Cardiac fibroblast (primary cell): ENCODE measurements at regions not wholly inside any gene's neighbourhood (a gene's known extent, or its start where the extent isn't known, plus 50 kb on each side); places are given as distances from the start of the nearest gene placed in this dataset.
"Not testable (repeated sequence)": the region's sequence is repeated elsewhere in the genome, so short reads cannot be mapped to it uniquely, and the experiment has no call there.

Experiments used
- DNase-seq, 2 donors: peaks; one replicate each; pipeline versions ENCODE4 v3.0.0 to v3.0.0-alpha.2; 2010; ENCODE audit warnings: low read depth in 2 of 2
- H3K4me3 ChIP-seq, 2 donors: replicated peaks in 1 of 2; 1 replicate in 1 of 2; 2 replicates in 1 of 2; pipeline ENCODE4 v1.5.1; 2011; ENCODE audit warnings: low read depth in 2 of 2, low read length in 2 of 2, mild to moderate bottlenecking in 2 of 2, moderate library complexity in 1 of 2
- CTCF ChIP-seq: IDR thresholded peaks from one replicate; pipeline ENCODE4 v1.5.1; 2011; ENCODE audit warnings: low read depth, mild to moderate bottlenecking, low read length, inconsistent platforms

DNA sequence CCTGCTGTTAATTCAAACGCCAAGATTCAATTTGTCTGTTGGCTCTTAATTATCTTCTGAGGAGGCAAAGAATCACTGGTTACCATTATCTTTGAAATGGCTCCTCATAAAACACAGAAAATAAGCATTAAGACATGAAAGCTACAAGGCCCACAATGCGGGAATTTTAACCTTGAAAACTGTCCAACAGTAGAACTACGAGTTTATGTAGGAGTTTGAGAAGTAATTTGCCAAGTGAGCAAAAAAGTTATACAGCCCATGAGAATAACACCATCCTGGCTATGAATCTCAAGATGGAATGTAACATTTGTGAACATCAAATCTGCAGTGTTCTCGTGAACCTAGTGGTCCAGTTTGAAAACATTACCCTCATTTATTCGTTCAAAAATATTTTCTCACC is 172.5 kb downstream of the ALDH1A2 start:
- no peak for TF ChIP-seq CTCF
- no peak for DNase-seq
- H3K4me3 ChIP-seq: no peak overlapping the region

DNA sequence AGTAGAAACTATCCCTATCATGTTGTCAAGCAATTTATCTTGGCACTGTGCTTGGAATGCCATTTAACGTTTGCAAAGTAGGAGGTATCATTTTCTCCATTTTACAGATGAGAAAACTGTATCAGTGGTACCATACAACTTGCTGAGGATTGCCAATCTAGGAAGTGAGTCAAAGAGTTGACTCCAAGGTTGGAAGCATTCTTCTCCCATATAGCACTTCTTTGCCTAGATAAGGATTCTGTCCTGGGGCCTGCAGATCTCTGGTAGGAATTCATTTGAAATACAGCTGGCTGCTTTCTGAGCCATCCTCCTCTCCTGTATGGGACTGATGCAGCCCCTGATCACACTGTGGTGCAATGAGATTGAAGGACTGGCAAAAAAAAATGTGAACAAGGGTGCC is 170.2 kb downstream of the ALDH1A2 start:
- no peak for TF ChIP-seq CTCF
- no peak for DNase-seq
- no peak overlapping the region for H3K4me3 ChIP-seq

- no peak for DNase-seq
- H3K4me3 ChIP-seq: no peak overlapping the region
- no peak for TF ChIP-seq CTCF
Observed at GRCh38 chr15:57896114-57896513, 169.4 kb downstream of the ALDH1A2 start.

DNA sequence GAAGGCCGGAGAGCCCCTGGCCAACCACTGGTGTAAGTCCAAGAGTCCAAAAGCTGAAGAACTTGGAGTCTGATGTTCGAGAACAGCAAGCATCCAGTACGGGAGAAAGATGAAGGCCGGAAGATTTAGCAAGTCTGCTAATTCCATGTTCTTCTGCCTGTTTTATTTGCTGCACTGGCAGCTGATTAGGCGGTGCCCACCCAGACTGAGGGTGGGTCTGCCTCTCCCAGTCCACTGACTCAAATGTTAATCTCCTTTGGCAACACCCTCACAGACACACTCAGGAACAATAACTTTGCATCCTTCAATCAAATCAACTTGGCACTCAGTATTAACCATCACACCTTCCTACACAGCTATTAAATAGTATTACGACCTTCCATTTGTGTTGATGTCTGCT is 168.6 kb downstream of the ALDH1A2 start:
- not testable (repeated sequence) for H3K4me3 ChIP-seq, DNase-seq

DNA sequence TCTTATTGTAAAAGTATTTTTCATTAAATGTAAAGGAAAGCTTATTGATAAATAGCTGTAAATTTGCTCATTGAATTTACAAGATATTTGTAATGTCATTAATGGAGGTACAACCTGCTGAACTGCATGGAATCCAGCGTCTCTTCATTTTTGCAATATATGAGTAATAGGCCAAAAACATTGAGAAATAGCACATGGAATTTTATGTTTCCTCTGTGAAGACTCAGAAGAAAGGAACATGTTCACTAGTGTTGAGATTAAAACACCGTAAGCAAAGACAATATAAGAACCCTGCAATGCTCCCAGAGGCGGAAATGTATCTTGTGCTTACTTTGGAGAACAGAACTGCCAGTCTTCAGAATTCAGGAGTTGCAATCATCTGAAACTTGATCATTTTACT is 167.6 kb downstream of the ALDH1A2 start:
- H3K4me3 ChIP-seq: no peak overlapping the region
- DNase-seq: peak in 1 of 2 donors; percentile 10
- TF ChIP-seq CTCF: no peak

- H3K4me3 ChIP-seq: no peak overlapping the region
- no peak for DNase-seq
- TF ChIP-seq CTCF: no peak
Observed at GRCh38 chr15:57902155-57902554, 163.4 kb downstream of the ALDH1A2 start.
